LoVo (cell line): ENCODE measurements at regions not wholly inside any gene's neighbourhood (a gene's known extent, or its start where the extent isn't known, plus 50 kb on each side); places are given as distances from the start of the nearest gene placed in this dataset.
"Not testable (repeated sequence)": the region's sequence is repeated elsewhere in the genome, so short reads cannot be mapped to it uniquely, and the experiment has no call there.

ENCODE experiments used
- DNase-seq: peaks from one replicate; pipeline ENCODE4 v3.0.0-alpha.2; 2016; ENCODE audit warnings: low spot score

DNA sequence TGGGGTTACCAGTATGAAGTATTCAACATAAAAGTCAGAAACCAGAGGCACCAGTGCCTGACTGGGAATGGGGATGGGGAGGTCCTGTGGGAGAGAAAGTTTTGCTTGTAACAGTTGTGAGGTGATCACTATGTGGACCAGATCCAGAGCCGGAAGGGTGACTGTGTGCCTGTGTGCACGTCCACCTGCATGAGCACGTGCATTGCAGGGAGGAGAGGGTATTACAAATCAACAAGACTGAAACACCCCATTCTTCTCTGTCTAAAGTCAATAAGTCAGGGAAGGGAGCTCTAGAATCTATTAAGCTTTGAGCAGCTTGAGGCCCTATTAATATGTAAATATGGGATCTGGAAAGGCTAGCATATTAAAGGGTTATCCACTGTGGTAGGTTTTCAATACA is 241.0 kb upstream of the ACVR2A start:
- DNase-seq = no peak

- DNase-seq = no peak
These were observed 241.4 kb upstream of the ACVR2A start for GRCh38 chr2:147603447-147603846.

DNA sequence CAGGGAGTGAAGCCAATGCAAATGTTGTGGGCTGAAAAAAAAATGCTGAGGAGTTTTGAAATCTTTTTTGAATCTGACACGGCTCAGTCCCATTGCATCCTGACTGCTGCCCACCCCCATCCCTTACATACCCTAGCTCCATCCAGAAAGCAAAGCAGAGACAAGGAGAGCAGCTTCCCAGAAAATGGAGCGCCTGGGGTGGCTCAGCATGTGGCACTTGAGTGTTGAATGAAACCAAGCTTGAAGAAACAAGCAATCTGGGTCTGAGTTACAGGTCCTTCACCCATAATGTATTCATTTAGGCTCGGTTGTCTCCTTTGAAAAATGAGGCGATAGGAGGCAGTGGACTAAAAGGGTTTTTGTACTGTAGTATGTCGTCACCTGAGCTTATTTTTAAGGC is 244.2 kb upstream of the ACVR2A start:
- no peak for DNase-seq

GRCh38 chr2:147600223-147600622 is 244.6 kb upstream of the ACVR2A start:
- no peak for DNase-seq

- DNase-seq = no peak
These were observed 249.6 kb upstream of the ACVR2A start for GRCh38 chr2:147595200-147595599.

DNA sequence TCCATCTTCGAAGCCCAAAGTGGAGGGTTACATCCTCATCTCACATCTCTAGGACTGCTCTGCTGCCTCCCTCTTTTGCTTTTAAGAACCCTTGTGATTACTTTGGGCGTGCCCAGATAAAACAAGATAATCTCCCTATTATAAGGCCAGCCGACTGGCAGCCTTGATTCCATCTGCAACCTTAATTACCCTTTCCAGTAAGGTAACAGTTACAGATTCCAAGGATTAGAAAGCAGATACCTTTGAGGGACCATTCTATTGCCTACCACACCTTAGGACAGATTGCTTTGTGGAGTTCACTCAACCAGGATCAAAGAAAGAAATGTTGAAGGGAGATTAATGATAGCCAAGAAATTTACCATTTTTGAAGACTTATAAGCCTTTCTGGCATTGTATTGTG is 250.8 kb upstream of the ACVR2A start:
- no peak for DNase-seq

DNA sequence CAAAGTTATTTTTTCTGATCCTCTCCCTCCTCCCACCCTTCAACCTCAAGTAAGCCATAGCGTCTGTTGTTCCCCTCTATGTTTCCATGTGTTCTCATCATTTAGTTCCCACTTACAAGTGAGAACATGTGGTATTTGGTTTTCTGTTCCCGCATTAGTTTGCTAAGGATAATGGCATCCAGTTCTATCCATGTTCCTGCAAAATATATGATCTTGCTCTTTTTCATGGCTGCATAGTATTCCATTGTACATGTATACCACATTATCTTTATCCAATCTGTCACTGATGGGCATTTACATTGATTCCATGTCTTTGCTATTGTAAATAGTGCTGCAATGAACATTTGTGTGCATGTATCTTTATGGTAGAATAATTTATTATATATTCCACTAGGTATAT is 252.0 kb upstream of the ACVR2A start:
- DNase-seq = not testable (repeated sequence)

DNA sequence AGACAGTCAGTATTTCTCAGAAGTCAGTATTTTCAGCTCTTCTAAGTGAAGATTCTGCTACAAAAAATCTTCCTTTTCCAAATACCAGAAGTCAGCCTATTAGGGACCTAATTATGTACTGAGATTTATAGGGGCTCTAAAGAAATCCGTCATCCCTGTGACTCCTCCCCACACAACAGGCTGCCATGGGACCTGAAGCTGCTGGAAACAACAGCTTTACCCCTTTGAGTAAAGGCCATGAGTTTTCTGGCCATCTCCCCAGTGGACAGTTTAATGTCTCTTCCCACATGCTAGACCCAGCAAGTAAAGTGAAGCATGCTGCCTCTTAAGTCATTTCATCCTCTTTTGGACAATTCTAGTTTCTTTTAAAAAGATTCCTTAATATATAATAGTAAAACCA is 255.7 kb upstream of the ACVR2A start:
- DNase-seq = no peak

DNA sequence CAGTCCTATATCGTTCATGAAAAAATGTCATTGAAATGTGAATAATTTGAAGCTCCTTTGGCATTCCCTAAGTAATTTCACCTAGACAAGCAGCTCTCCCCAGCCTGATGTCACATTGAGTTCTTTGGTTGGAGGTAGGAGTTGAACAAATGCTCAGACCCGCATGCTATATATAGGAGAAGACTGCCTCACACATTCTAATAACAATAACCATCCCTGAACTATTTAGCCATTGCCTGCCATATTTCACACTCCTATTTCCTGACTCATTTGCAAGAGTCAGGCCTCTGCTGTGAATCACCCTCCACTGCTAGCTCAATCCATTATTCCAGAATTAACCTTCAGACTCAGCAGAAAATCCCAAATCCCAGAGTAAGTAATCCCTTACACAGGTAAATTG is 256.6 kb upstream of the ACVR2A start:
- DNase-seq = no peak

DNA sequence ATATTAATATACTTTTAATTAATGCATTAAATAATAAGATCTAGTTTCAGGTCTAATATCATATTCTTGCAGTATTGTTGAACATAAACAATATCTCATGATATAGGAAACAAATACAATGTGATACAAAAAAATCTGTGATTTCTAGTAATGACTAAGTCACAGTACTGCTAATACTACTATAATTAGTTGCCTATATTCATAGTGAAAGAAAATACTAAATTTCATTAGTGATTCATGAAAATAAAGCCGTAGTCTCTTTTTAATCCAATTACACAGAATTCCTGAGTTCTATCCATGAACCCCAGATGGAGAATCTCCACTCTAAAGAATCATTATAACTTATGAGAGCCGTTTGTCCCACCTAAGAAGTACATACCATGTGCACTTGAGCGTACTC is 266.3 kb upstream of the ACVR2A start:
- no peak for DNase-seq

DNA sequence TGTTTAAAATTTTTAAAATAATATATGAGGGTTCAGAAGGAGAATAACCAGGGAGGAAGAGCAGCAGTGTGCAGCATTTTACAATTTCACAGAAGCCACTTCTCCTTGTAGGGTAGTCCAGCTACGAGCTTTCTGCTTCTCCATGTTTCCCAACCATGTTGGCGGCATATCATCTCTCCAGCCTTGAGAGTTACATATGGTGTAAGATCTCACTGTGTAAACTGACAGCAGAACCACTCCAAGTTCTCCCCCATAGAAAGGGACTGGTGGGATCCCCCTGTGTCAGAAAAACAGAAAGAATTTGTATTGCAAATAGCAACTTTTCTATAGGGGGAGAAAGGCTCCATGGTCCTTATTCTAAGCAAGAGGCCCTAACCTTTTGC is 266.8 kb upstream of the ACVR2A start:
- no peak for DNase-seq

DNA sequence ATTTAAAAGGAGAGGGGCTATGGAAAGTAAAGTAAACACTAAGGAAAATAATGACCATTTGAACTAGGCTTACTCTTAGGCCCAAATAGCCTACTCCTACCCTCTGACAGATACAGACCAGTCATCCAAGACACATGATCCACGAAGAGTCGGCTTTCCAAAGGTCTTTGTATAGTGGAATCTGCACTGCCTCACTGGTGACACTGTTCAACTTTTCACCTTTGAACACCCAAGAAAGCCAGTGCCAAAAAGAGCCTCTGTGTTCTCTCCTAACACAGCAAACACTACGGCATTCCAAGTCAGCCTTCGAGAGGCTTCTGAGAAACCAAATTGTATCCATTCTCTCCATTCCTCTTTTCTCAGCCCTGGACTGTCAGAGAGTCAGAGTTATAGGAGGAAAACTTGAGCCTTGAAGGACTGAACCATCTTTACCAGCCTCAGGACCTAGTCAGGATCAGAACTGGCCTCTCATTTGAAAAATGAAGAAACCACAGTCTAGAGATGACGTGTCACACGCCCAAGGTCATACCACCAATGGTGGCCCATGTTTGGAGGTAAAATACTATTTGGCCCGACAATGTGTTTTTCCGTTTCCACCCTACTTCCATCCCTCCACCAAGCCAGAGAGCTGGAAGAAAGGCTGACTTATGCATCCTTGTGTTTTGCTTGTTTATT is 267.4 kb upstream of the ACVR2A start:
- no peak for DNase-seq

DNA sequence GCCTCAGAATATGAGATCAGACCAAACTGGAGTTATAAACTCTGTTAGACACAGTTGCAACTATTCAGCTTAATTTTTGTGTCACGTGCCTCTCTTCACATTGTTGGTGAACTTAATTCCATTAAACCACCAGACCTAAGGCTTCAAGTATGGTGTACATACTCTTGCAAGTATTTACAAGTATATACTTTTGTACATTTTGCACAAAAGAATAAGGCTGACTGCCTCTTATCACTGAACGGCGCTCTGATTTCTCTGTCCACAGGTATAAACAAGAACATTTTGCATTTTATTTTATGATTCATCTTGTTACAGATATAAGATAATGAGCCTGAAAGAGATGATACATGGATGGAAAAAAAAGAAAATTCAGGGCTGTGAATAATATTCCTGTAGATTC is 269.7 kb upstream of the ACVR2A start:
- no peak for DNase-seq

DNA sequence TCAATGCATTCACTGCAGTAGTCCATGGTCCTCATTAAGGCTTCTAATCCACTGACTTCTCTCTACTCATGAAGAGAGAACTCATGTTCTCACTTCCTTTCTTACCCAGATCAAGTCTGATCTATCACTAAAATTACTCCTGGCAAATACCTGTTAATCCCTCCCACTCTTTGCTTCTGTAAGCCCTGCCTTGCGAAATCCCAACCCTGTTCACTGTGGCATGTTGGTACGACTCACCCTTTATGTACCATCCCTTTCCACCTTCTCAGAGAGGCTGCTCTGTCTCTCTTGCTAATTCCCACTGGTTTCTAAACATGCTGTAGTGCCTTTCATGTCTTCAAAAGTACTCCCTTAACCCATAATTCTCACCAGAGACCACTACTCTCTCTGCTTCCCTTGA is 272.2 kb upstream of the ACVR2A start:
- no peak for DNase-seq

DNA sequence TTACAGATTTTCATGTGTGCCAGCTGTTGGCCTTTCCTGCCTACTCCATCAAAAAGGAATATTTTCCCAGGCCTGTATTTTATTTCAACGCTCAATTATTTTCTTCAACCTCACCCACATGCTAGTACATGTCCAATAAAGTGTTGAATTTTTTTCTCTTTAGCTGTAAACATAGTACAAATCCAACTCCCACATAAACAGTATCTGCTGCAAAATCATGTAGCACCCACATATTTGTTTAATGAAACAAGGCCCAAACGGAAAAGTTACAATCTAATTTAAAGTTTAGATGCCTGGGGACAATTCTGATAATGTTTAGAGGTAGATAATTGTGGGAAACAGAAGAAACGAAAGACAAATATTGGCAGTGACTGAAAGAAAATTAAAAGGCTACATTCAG is 275.4 kb upstream of the ACVR2A start:
- no peak for DNase-seq

- no peak for DNase-seq
These were observed 276.7 kb upstream of the ACVR2A start for GRCh38 chr2:147568109-147568508.

DNA sequence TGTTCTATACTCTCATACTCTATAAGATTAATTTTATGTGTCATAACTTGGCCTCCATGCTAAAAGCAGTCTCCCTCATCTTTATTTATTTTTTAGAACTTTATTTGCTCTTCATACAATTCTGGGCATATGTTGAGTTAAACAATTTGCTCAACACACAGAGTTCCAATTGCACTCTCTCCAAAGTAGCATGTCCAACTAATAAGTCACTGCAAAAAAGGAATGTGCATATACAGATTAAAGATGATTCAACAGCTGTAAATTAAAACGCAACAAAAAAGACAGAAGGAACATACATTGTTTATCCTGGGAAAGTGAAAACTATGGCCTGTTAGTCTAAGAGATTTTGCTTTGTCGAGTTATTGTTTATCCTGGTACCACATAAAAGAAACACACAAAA is 277.7 kb upstream of the ACVR2A start:
- DNase-seq = no peak

DNA sequence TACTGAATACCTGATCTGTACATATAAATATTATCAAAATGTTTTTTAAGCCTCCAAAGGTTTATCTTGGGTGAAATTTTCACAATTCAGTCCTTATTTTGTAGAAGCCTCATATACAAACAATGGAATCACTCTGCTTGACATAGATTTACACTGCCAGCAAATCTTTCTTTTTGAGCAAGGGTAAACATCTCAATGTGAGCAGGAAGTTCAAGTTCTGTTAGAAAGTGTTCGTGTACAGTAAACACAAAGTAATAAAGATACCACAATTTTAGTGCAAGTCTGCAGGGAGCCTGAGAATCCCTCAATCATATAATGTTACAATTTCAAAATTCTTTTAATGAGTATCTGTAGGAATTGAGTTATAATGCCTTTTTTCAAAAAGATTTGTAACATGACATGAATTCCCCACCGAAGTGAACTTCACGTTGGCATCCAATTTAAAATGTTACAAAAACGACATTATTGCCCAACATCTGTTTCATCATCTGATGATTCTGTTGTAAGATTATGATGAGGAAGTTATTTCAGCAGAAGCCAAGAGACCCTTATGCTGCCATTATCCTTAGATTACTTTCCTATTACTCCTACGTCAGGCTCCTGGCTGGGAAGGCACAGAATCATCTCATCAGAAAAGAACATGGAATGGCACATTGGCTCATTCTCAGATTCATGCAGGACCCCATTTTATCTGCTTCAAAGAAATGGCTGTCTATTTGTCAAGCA is 283.9 kb upstream of the ACVR2A start:
- DNase-seq = no peak

- DNase-seq = no peak
These were observed 285.6 kb upstream of the ACVR2A start for GRCh38 chr2:147559070-147559725.

- no peak for DNase-seq
These were observed 286.2 kb upstream of the ACVR2A start for GRCh38 chr2:147558620-147559019.

DNA sequence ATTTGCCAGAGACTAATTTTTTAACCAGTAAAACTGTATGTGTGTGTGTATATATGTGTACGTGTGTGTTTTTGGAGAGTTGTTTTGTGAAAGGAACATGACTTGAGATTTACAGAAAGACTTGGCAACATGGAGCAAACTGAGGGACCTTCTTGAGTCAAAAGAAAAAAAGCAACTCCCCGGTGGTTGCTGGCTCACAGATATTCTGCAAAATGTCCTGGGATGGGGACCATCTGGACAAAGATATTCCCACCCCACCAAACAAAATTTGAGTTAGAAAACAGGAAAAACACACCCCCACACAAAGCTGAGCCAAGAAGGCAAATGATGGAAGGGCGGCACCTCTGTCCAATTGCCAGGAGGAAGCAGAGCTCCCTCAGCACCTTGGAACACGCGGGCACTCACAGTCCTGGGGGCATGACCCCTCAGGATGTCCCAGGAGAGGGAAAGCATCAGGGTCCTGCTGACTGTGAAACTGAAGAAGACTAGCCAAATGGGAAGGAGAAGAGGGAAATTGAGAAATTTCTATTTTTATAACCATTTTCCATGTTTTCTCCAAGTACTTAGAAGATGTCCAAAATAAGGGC is 290.2 kb upstream of the ACVR2A start:
- no peak for DNase-seq

- no peak for DNase-seq
These were observed 291.0 kb upstream of the ACVR2A start for GRCh38 chr2:147553775-147554271.
